ENCODE measurements at regions not wholly inside any gene's neighbourhood (a gene's known extent, or its start where the extent isn't known, plus 50 kb on each side); places are given as distances from the start of the nearest gene placed in this dataset.

DNA sequence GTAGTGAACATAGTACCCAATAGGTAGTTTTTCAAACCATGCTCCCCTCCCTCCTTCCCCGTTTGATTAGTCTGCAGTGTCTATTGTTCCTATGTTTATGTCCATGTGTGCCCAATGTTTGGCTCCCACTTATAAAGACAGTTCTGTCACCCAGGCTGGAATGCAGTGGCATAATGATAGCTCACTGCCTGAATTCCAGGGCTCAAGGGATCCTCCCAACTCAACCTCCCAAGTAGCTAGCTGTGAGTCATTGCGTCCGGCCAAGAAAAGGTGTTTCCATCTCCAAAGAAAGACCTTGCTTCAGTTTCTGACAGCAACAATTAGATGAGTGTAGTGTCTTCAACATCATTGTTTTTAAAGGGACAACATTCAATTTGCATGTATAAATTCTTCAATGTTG is 131.1 kb upstream of the CEP162 start:
- Histone ChIP-seq H3K9me3 (no peaks in the 10 kb centered on the region), H3K27me3 (no peaks in the 10 kb centered on the region), H3K36me3 (no peaks in the 10 kb centered on the region), H3K27ac (no peak overlapping the region), H3K4me1 (no peaks in the 10 kb centered on the region), H3K4me3 (no peak overlapping the region)
- in situ Hi-C loops (cut with MboI; ENCODE audit: low sequenced_read_pairs in 4 of 4) (no loop called here), intact Hi-C loops (cut with DNase I; ENCODE audit: low total_unique reads) (no loop called here)
- no peak for TF ChIP-seq POLR2A (IDR thresholded peaks at IDR 0.05)
- TF ChIP-seq, protein P1, sequence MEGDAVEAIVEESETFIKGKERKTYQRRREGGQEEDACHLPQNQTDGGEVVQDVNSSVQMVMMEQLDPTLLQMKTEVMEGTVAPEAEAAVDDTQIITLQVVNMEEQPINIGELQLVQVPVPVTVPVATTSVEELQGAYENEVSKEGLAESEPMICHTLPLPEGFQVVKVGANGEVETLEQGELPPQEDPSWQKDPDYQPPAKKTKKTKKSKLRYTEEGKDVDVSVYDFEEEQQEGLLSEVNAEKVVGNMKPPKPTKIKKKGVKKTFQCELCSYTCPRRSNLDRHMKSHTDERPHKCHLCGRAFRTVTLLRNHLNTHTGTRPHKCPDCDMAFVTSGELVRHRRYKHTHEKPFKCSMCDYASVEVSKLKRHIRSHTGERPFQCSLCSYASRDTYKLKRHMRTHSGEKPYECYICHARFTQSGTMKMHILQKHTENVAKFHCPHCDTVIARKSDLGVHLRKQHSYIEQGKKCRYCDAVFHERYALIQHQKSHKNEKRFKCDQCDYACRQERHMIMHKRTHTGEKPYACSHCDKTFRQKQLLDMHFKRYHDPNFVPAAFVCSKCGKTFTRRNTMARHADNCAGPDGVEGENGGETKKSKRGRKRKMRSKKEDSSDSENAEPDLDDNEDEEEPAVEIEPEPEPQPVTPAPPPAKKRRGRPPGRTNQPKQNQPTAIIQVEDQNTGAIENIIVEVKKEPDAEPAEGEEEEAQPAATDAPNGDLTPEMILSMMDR (IDR thresholded peaks at IDR 0.05 in 4 of 5, conservative IDR thresholded peaks at IDR 0.05 in 1 of 5) = no peak
- ATAC-seq = no peak
- no peak for DNase-seq

DNA sequence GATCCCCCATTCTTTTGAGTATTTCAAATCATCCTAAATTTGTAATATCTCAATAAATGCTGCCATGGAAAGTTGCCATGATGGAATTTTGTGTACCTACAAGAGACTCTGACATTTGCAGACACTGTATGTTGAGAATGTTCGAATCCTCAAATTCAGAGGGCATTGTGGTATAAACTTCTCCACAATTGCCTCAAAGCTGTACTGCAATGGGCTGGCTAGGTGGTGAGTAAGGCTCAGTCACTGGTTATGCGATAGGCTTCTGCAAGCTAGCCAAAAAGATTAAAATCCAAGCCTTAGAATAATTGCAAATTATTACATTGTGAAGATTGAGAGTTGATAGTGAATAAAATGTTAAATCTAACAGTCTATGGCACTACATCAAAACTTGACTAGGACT is 130.2 kb upstream of the CEP162 start:
- in situ Hi-C loops (cut with MboI; ENCODE audit: low sequenced_read_pairs in 4 of 4) = no loop called here
- no peak for ATAC-seq
- no peaks in the 10 kb centered on the region for H3K36me3 ChIP-seq

DNA sequence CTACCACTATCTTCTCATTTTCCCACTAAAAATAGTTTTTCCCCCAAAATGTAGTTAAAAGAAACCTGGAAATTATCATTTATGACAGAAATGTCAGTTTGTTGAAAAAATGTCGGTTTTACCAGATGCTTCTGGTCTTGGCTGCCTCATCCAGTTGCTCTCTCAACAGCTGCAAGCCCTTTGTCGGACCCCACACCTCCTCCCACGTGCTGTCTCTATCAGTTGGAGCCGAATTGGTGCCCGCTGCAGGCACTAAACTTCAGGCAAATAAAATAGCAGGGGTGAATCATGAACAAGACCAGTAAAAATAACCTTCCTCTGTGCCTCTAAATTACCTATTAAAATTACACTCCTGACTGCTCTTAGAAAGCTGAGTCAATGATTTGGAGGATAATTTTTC is 129.5 kb upstream of the CEP162 start:
- no peak overlapping the region for H3K27ac ChIP-seq
- in situ Hi-C loops (cut with MboI; ENCODE audit: low sequenced_read_pairs in 4 of 4) (no loop called here), intact Hi-C loops (cut with DNase I; ENCODE audit: low total_unique reads) (no loop called here)
- no peak overlapping the region for H3K4me3 ChIP-seq
- H3K4me1 ChIP-seq = no peaks in the 10 kb centered on the region
- no peaks in the 10 kb centered on the region for H3K9me3 ChIP-seq
- DNase-seq = no peak
- TF ChIP-seq, protein P1 (IDR thresholded peaks at IDR 0.05 in 4 of 5, conservative IDR thresholded peaks at IDR 0.05 in 1 of 5) = no peak
- no peak for TF ChIP-seq POLR2A (IDR thresholded peaks at IDR 0.05)
- no peak for ATAC-seq
- no peaks in the 10 kb centered on the region for H3K27me3 ChIP-seq
- no peaks in the 10 kb centered on the region for H3K36me3 ChIP-seq

More for the DNA sequence above, 130.2 kb upstream of the CEP162 start:
- TF ChIP-seq, protein P1 (IDR thresholded peaks at IDR 0.05 in 4 of 5, conservative IDR thresholded peaks at IDR 0.05 in 1 of 5) = no peak
- no peak for TF ChIP-seq POLR2A (IDR thresholded peaks at IDR 0.05)
- no peaks in the 10 kb centered on the region for H3K9me3 ChIP-seq
- no peak for DNase-seq
- intact Hi-C loops (cut with DNase I; ENCODE audit: low total_unique reads) = no loop called here
- no peak overlapping the region for H3K4me3 ChIP-seq
- no peaks in the 10 kb centered on the region for H3K4me1 ChIP-seq
- H3K27me3 ChIP-seq = no peaks in the 10 kb centered on the region
- H3K27ac ChIP-seq = no peak overlapping the region

DNA sequence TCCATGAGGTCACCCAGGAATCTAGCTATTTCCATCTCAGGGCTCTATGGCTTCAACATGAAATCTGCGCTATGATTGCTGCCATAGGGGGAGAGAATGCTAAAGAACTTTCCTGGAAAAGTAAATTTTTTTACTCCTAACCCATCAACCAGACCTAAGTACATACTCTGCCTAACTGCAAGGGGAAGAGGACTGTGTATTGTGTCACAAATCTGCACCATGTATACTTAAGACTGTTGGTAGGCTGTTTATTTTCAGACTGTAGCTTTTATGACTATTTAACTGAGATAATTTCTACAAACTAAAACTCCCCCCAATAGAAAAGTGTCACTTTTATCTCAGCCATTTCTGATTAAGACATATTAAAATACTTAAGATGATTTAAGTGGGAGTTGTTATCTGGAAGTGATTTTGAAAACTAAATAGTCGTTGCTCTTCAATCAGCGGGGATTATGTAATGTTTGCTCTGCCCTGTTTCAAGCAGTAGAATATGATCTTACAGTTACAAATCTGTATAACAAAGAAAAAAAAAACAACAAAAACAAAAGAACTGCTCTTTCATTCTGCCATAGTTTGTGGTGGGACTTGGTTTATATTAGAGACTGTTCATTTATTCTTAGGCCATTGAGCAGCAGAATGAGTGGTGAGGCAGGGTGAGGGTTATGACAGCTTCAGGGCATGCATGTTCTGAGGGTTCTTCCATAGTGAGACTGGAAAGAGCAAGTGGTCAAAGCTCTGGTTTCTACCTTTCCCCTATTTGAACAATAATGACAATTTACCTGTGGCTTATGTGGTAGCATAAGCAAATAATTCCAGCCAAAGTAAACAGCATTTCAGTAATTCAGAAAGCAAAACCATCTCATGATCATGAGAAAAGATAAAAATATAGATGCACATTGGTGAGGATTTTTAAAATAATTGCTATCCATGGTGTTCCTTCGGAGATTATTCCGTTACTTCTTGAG is 126.3 kb upstream of the CEP162 start:
- TF ChIP-seq, protein P1 (IDR thresholded peaks at IDR 0.05 in 4 of 5, conservative IDR thresholded peaks at IDR 0.05 in 1 of 5) = no peak
- no peak for TF ChIP-seq POLR2A (IDR thresholded peaks at IDR 0.05)
- H3K27ac ChIP-seq = no peak overlapping the region
- H3K4me1 ChIP-seq = no peaks in the 10 kb centered on the region
- H3K27me3 ChIP-seq = no peaks in the 10 kb centered on the region
- ATAC-seq (no peak), DNase-seq (no peak)
- in situ Hi-C loops (cut with MboI; ENCODE audit: low sequenced_read_pairs in 4 of 4) = no loop called here
- intact Hi-C loops (cut with DNase I; ENCODE audit: low total_unique reads) = no loop called here
- H3K36me3 ChIP-seq = no peaks in the 10 kb centered on the region
- H3K4me3 ChIP-seq = no peak overlapping the region
- H3K9me3 ChIP-seq = no peaks in the 10 kb centered on the region
